Muscle of leg (tissue), 3 donors: ENCODE measurements at regions not wholly inside any gene's neighbourhood (a gene's known extent, or its start where the extent isn't known, plus 50 kb on each side); places are given as distances from the start of the nearest gene placed in this dataset.
"Not testable (repeated sequence)": the region's sequence is repeated elsewhere in the genome, so short reads cannot be mapped to it uniquely, and the experiment has no call there.

ENCODE experiments used
- DNase-seq: peaks from one replicate; pipeline ENCODE4 v3.0.0; 2013
- H3K27ac ChIP-seq: one replicate; pipeline ENCODE4 v1.5.1; 2013; ENCODE audit warnings: mild to moderate bottlenecking, low read length, control low read depth
- H3K27me3 ChIP-seq: one replicate; pipeline ENCODE4 v1.6.1; 2013; ENCODE audit warnings: low read length; ENCODE audit not compliant: control insufficient read depth, insufficient read depth
- H3K36me3 ChIP-seq: one replicate; pipeline ENCODE4 v1.6.1; 2013; ENCODE audit warnings: low read length; ENCODE audit not compliant: control insufficient read depth, insufficient read depth
- H3K4me1 ChIP-seq: one replicate; pipeline ENCODE4 v1.6.1; 2013; ENCODE audit warnings: low read length; ENCODE audit not compliant: control insufficient read depth, insufficient read depth
- H3K4me3 ChIP-seq: one replicate; pipeline ENCODE4 v1.5.1; 2013; ENCODE audit warnings: low read length, control low read depth
- H3K9me3 ChIP-seq: replicated peaks from 2 replicates; pipeline ENCODE4 v1.6.1; 2013; ENCODE audit warnings: low read depth, low read length; ENCODE audit not compliant: control insufficient read depth
- WGBS: methylation state at CpG from one replicate; pipeline ENCODE4 v1.1.5; 2013; ENCODE audit warnings: missing lambda C conversion rate; ENCODE audit not compliant: insufficient coverage; 5-methylcytosine and 5-hydroxymethylcytosine counted together

GRCh38 chr1:226461087-226461486 is 53.2 kb upstream of the PARP1 start:
- no peaks in the 10 kb centered on the region for H3K36me3 ChIP-seq
- DNase-seq: no peak
- WGBS: no CpG with 5 or more reads among the region's 4 CpGs

GRCh38 chr1:226463925-226464586 is 56.2 kb upstream of the PARP1 start:
- Histone ChIP-seq H3K9me3 (peaks cover 3% of the 10 kb centered on the region), H3K27me3 (no peaks in the 10 kb centered on the region), H3K27ac (no peak overlapping the region), H3K36me3 (no peaks in the 10 kb centered on the region), H3K4me3 (no peak overlapping the region), H3K4me1 (peaks cover 4% of the 10 kb centered on the region)
- DNase-seq: no peak
- WGBS: 95% methylated on average over 25 of the region's 25 CpGs

More at GRCh38 chr1:226461087-226461486, 53.2 kb upstream of the PARP1 start:
- Histone ChIP-seq H3K4me1 (no peaks in the 10 kb centered on the region), H3K27me3 (no peaks in the 10 kb centered on the region), H3K9me3 (peaks cover 3% of the 10 kb centered on the region), H3K4me3 (no peak overlapping the region), H3K27ac (no peak overlapping the region)

DNA sequence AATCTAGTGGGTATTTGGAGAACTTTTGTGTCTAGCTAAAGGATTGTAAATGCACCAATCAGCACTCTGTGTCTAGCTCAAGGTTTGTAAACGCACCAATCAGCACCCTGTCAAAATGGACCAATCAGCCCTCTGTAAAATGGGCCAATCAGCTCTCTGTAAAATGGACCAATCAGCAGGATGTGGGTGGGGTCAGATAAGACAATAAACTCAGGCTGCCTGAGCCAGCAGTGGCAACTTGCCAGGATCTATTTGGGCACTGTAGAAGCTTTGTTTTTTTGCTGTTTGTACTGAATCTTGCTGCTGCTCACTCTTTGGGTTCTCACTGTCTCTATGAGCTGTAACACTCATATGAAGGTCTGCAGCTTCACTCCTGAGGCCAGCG is 56.7 kb upstream of the PARP1 start:
- H3K27ac ChIP-seq, H3K4me1 ChIP-seq, H3K36me3 ChIP-seq, DNase-seq, H3K9me3 ChIP-seq, H3K4me3 ChIP-seq, H3K27me3 ChIP-seq: not testable (repeated sequence)
- no CpG with 5 or more reads among the region's 2 CpGs for WGBS

GRCh38 chr1:226466296-226466695 is 58.4 kb upstream of the PARP1 start:
- peak; percentile 42 for DNase-seq
- no peaks in the 10 kb centered on the region for H3K27me3 ChIP-seq
- no peak overlapping the region for H3K27ac ChIP-seq
- peaks cover 4% of the 10 kb centered on the region for H3K4me1 ChIP-seq
- 20% methylated on average over 1 of the region's 5 CpGs for WGBS
- peaks cover 3% of the 10 kb centered on the region for H3K9me3 ChIP-seq
- H3K36me3 ChIP-seq: no peaks in the 10 kb centered on the region
- H3K4me3 ChIP-seq: no peak overlapping the region

- Histone ChIP-seq H3K36me3 (no peaks in the 10 kb centered on the region), H3K4me3 (no peak overlapping the region), H3K27me3 (no peaks in the 10 kb centered on the region), H3K27ac (no peak overlapping the region), H3K9me3 (no peaks in the 10 kb centered on the region), H3K4me1 (peaks cover 4% of the 10 kb centered on the region)
- DNase-seq: no peak
- WGBS: 83% methylated on average over 3 of the region's 4 CpGs
Measured at GRCh38 chr1:226467443-226467842, 59.5 kb upstream of the PARP1 start.

DNA sequence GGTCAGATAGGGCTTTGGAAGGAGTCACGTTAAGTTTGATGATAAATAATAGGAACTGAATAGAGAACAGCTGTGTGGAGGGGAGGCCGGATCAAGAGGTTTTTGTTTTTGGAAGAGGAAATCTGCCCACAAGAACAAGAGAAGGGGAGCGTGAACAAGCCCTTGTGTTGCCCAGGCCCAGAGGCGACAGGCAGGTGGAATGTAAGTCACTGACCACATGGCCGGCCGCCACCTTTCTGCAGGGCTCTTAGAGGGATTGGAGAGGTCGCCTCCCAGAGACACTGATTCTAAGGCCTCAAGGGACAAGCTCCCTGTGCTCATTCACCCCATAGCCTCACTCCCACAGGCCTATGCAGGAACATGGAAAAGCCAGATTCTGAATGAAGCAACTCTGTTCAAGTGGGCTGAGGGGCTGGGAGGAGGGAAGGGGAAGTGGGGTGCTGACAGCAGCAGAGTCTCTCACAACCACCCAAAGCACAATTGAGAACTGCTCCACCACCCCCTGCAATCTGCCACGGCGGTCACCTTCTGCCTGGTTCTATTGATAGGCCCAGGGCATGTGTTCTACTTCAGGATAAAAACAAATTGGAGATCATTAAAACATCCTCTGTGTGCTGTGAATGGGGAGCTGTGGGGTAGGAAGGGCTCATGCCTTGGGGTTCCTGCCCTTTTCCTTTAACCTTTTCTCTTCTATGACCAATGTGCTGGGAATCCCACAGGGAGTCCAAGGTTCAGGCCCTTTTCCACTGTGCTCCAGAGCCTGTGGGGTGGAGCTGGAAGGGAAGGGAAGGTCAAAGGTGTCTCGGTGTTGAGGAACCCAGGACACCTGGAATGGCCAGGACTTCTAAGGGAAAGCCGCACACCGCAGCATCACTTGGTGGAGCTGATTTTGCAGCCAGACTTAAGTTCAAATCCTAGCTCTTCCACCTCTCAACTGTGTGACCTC is 63.3 kb upstream of the PARP1 start:
- H3K36me3 ChIP-seq: no peaks in the 10 kb centered on the region
- H3K4me1 ChIP-seq: peaks cover 9% of the 10 kb centered on the region
- DNase-seq: no peak
- no peaks in the 10 kb centered on the region for H3K9me3 ChIP-seq
- WGBS: 50% methylated on average over 4 of the region's 12 CpGs
- no peak overlapping the region for H3K4me3 ChIP-seq
- H3K27me3 ChIP-seq: no peaks in the 10 kb centered on the region
- H3K27ac ChIP-seq: no peak overlapping the region

DNA sequence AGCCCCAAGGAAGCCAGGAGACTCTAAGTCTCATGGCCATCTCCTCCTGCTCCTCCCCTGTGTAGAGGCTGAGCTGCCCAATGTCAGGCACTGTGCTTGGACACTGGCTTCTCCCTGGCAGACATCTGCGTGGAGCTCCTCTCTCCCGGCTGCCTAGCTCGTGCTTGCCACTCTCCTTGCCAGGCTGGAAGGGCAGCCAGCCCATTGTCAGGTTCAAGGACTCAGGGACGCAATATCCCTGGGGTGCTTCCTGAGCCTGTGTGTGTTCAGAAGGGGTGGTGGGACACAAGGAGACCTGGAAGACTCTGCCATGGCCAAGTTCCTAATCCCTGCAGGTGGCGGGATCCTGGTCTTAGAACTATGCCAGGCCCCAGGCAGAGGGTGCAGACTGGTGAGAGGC is 65.4 kb upstream of the PARP1 start:
- Histone ChIP-seq H3K4me1 (peaks cover 6% of the 10 kb centered on the region), H3K36me3 (no peaks in the 10 kb centered on the region), H3K9me3 (no peaks in the 10 kb centered on the region), H3K27me3 (no peaks in the 10 kb centered on the region), H3K27ac (no peak overlapping the region), H3K4me3 (no peak overlapping the region)
- no peak for DNase-seq
- 96% methylated on average over 5 of the region's 5 CpGs for whole genome bisulfite sequencing

- Histone ChIP-seq H3K27me3 (no peaks in the 10 kb centered on the region), H3K9me3 (no peaks in the 10 kb centered on the region), H3K4me3 (no peak overlapping the region), H3K4me1 (peaks cover 6% of the 10 kb centered on the region), H3K27ac (no peak overlapping the region), H3K36me3 (no peaks in the 10 kb centered on the region)
- 53% methylated on average over 2 of the region's 3 CpGs for WGBS
- no peak for DNase-seq
Measured at GRCh38 chr1:226474041-226474440, 66.1 kb upstream of the PARP1 start.

DNA sequence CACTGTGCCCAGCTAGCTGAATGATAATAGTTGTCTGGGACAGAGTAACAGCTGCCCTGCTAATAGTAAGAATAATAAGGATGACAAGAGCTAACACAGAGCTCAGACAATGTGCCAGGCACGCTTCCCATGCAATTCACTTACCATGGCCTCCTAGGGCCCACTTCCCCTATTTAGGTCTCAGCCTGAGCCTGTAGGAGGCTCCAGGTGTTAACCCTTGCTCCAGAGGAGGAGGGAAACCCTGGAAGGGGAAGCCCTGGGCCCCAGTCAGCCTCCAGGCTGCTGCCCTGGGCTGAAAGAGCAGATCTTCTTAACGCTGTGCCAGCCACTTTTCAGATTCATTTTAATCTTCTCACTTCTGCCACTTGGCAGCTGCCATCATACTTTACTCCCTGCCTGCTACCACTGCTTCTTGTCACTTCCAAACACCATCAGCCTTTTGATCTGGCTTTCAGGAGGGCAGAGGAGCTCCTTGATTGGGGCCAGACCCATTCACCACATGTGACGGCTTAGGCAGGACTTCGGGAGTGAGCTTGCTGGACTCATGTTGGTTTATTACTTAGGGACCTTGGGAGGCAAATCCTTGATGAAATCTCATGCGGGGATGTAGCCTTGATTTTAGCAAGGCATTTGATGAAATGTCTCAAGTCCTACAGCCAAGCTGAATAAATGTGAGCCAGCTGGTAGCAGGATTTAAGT is 66.7 kb upstream of the PARP1 start:
- no peaks in the 10 kb centered on the region for H3K36me3 ChIP-seq
- WGBS: 33% methylated on average over 4 of the region's 5 CpGs
- no peak overlapping the region for H3K4me3 ChIP-seq
- no peaks in the 10 kb centered on the region for H3K9me3 ChIP-seq
- H3K27me3 ChIP-seq: no peaks in the 10 kb centered on the region
- H3K4me1 ChIP-seq: peaks cover 6% of the 10 kb centered on the region
- H3K27ac ChIP-seq: no peak overlapping the region
- DNase-seq: no peak

- Histone ChIP-seq H3K4me3 (no peak overlapping the region), H3K27ac (no peak overlapping the region), H3K9me3 (no peaks in the 10 kb centered on the region), H3K4me1 (peaks cover 8% of the 10 kb centered on the region), H3K27me3 (no peaks in the 10 kb centered on the region), H3K36me3 (no peaks in the 10 kb centered on the region)
- no peak for DNase-seq
- 40% methylated on average over 1 of the region's 6 CpGs for WGBS
Measured at GRCh38 chr1:226475142-226475511, 67.2 kb upstream of the PARP1 start.
